ENCODE measurements at regions not wholly inside any gene's neighbourhood (a gene's known extent, or its start where the extent isn't known, plus 50 kb on each side); places are given as distances from the start of the nearest gene placed in this dataset.

GRCh38 chr5:4548341-4548740 is 591.8 kb upstream of the ADAMTS16 start:
- no peak for DNase-seq (ENCODE audit: low read depth in 1 of 2, low spot score in 1 of 2)
- 0% methylated on average over 1 of the region's 1 CpG for WGBS (ENCODE audit: missing lambda C conversion rate)
- no peak for FAIRE-seq
- TF ChIP-seq KDM1A (IDR thresholded peaks at IDR 0.05; ENCODE audit: low read depth): no peak
- no peak for TF ChIP-seq E2F6 (IDR thresholded peaks at IDR 0.05; ENCODE audit: borderline replicate concordance, low read depth)
- TF ChIP-seq ATOH8 (CRISPR knock-in tag; IDR thresholded peaks at IDR 0.05; ENCODE audit: low read depth): no peak
- no peak for TF ChIP-seq JUN (IDR thresholded peaks at IDR 0.05)
- no peak for TF ChIP-seq ESRRA (IDR thresholded peaks at IDR 0.05; ENCODE audit: borderline replicate concordance, low read length)
- no peak for TF ChIP-seq HMGXB4 (CRISPR knock-in tag; IDR thresholded peaks at IDR 0.05; ENCODE audit: borderline replicate concordance)
- TF ChIP-seq MAZ (IDR thresholded peaks at IDR 0.05; ENCODE audit: borderline replicate concordance, low read depth, low read length): no peak
- TF ChIP-seq EHMT2 (IDR thresholded peaks at IDR 0.05; ENCODE audit: low read depth): no peak
- no peak for TF ChIP-seq MAFK (IDR thresholded peaks at IDR 0.05; ENCODE audit: partially characterized antibody)
- no peak for TF ChIP-seq POLR2A (IDR thresholded peaks at IDR 0.05; ENCODE audit: low read length)
- no peak for TF ChIP-seq ZNF302 (CRISPR knock-in tag; IDR thresholded peaks at IDR 0.05)
- TF ChIP-seq RNF2 (IDR thresholded peaks at IDR 0.05; ENCODE audit: borderline replicate concordance, low read depth): no peak
- TF ChIP-seq RCOR1 (IDR thresholded peaks at IDR 0.05; ENCODE audit: low read depth, low read length): no peak
- H3K4me2 ChIP-seq: no peak overlapping the region
- POLR2A ChIA-PET: no interaction called here
- no peak for ATAC-seq
- H3K4me1 ChIP-seq: no peaks in the 10 kb centered on the region
- no peak overlapping the region for H3K4me3 ChIP-seq
- no peaks in the 10 kb centered on the region for H3K9me3 ChIP-seq
- H3K27ac ChIP-seq: no peak overlapping the region
- CTCF ChIA-PET: no interaction called here

- H3K4me2 ChIP-seq: no peak overlapping the region
- POLR2A ChIA-PET: no interaction called here
- no peak for ATAC-seq
- H3K4me3 ChIP-seq: no peak overlapping the region
- no peak overlapping the region for H3K27ac ChIP-seq
- FAIRE-seq: no peak
- H3K4me1 ChIP-seq: no peaks in the 10 kb centered on the region
- DNase-seq (ENCODE audit: low read depth in 1 of 2, low spot score in 1 of 2): no peak
- no peaks in the 10 kb centered on the region for H3K9me3 ChIP-seq
- CTCF ChIA-PET: no interaction called here
- TF ChIP-seq HOXB5 (CRISPR knock-in tag; IDR thresholded peaks at IDR 0.05) (no peak), KDM5A (IDR thresholded peaks at IDR 0.05) (no peak), ATOH8 (CRISPR knock-in tag; IDR thresholded peaks at IDR 0.05; ENCODE audit: low read depth) (no peak), NFE2L2 (conservative IDR thresholded peaks at IDR 0.05; ENCODE audit: low read length) (no peak), CHD2 (IDR thresholded peaks at IDR 0.05; ENCODE audit: low read length, partially characterized antibody) (no peak), HEYL (CRISPR knock-in tag; IDR thresholded peaks at IDR 0.05) (no peak), USF2 (IDR thresholded peaks at IDR 0.05) (no peak), PBX3 (IDR thresholded peaks at IDR 0.05) (no peak), ZFP36 (IDR thresholded peaks at IDR 0.05; ENCODE audit: borderline replicate concordance, partially characterized antibody) (no peak), EP300 (IDR thresholded peaks at IDR 0.05) (no peak)
- 5% methylated on average over 1 of the region's 1 CpG for WGBS (ENCODE audit: missing lambda C conversion rate)
Measured at GRCh38 chr5:4549351-4549750, 590.8 kb upstream of the ADAMTS16 start.
